Hematopoietic multipotent progenitor cell treated with erythropoietin and hydrocortisone succinate and interleukin-3 and kit ligand, for 4 days (in vitro differentiated cells): ENCODE measurements at regions not wholly inside any gene's neighbourhood (a gene's known extent, or its start where the extent isn't known, plus 50 kb on each side); places are given as distances from the start of the nearest gene placed in this dataset.
"Not testable (repeated sequence)": the region's sequence is repeated elsewhere in the genome, so short reads cannot be mapped to it uniquely, and the experiment has no call there.

ENCODE experiments used
- DNase-seq: peaks from one replicate; pipeline ENCODE4 v3.0.0-alpha.2; 2015

- DNase-seq = no peak
Observed at GRCh38 chr2:226575928-226576327, 223.7 kb downstream of the IRS1 start.

GRCh38 chr2:226573158-226573557 is 226.5 kb downstream of the IRS1 start:
- DNase-seq = no peak

DNA sequence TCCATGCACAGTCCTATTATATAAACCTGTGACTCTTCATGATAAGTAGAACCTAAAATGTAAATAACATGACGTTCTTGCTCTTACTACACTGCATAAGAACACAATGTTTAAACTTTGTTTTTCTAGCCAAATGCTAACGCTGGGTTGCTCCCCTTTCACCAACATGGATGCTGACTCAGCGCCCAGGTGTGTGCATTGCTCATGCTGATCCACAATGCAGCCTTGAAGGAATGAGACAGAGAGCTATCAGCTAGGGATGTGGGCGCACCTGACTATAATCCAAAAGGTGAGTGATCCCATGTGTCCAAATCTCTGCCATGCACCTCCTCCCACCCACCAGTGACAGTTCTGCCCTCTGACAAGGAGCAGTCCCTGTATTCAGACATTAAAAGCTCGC is 235.0 kb downstream of the IRS1 start:
- no peak for DNase-seq

DNA sequence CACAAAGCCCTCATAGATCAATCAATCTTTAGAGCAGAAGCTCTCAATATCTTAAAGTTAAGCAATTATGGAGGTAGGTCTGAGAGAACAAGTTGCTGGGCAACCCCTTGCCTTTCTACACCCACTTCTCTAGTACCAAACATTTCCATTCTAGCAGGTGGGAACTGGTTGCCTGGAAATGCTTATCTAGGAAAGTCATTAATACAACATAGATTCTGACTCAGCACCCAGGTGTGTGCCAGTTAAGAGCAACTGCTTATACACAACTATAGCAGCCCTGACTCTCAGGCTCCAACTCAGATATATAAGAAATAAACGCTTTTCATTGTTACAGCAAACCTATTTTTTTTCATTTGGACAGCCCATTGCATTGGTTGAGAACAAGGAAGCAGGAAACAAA is 237.7 kb downstream of the IRS1 start:
- no peak for DNase-seq

- no peak for DNase-seq
Observed at GRCh38 chr2:226560325-226560724, 239.3 kb downstream of the IRS1 start.

GRCh38 chr2:226559536-226559935 is 240.1 kb downstream of the IRS1 start:
- no peak for DNase-seq

- no peak for DNase-seq
Observed at GRCh38 chr2:226558418-226558817, 241.2 kb downstream of the IRS1 start.

GRCh38 chr2:226556050-226556449 is 243.6 kb downstream of the IRS1 start:
- DNase-seq = no peak

GRCh38 chr2:226554701-226555100 is 244.9 kb downstream of the IRS1 start:
- no peak for DNase-seq

GRCh38 chr2:226553333-226553732 is 246.3 kb downstream of the IRS1 start:
- no peak for DNase-seq

- no peak for DNase-seq
Observed at GRCh38 chr2:226552571-226553285, 246.9 kb downstream of the IRS1 start.

GRCh38 chr2:226551522-226552250 is 247.9 kb downstream of the IRS1 start:
- no peak for DNase-seq

GRCh38 chr2:226550801-226551200 is 248.8 kb downstream of the IRS1 start:
- DNase-seq = no peak

DNA sequence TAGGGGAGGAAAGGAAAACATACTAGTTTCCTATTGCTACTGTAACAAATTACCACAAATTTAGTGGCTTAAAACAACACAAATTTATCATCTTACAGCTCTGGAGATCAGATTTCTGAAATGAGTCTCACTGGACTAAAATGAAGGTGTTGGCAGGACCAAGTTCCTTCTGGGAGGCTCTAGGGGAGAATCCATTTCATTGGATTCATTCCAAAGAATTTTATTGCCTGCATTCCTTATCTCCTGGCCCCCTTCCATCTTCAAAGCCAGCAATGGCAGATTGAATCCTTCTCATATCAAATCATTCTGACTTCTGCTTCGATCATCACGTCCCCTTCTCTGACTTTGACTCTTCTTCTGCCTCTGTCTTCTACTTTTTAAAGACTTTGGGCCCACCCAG is 250.9 kb downstream of the IRS1 start:
- DNase-seq = no peak

GRCh38 chr2:226544596-226545210 is 254.9 kb downstream of the IRS1 start:
- DNase-seq = no peak

DNA sequence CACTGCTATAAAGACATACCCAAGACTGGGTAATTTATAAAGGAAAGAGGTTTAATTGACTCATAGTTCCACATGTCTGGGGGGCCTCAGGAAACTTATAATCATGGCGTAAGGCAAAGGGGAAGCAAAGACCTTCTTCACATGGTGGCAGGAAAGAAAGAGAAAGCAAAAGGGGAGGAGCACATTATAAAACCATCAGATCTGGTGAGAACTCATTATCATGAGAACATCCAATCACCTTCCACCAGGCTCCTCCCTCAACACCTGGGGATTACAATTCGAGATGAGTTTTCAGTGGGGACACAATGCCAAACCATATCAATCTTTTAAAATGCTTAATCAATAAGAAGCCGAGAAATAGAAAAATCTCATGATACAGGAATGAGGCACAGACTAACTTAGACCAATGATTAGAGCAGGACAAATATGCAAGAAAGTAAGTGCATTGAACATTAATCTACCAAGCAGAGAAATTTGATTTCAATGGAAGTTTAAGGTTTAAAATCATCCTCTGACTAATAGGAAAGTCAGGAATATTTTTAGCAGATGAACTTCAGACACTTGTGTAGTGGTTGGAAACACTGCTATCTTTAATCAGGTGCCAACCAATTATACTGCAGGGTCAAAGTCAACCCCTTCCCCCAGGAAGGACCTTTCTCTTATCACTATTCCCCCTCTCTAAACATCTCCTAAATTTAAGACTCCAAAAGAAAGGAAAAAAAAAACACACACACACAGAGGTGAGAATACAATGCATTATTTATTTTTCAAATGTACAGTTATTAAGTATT is 259.2 kb downstream of the IRS1 start:
- no peak for DNase-seq

DNA sequence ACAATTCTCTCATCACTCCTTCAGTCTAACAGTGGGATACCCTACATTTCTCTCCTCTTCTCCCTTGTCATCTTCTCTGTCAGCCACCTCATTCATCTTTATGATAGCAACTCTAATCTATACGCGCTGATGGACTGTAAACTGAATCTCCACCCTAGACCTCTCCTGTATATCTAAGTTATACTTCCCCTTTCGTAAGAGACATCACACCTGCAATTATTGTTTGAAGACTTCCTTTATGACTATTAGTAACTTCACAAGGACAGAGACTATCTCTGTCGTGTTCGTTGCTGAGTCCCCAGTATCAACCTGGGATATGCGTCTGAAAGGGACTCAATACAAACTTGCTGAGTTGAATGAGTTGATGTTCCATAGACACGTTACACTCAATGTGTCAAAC is 263.2 kb downstream of the IRS1 start:
- DNase-seq = no peak

- DNase-seq = not testable (repeated sequence)
Observed at GRCh38 chr2:226532976-226533375, 266.6 kb downstream of the IRS1 start.

- no peak for DNase-seq
Observed at GRCh38 chr2:226531061-226531810, 268.4 kb downstream of the IRS1 start.

GRCh38 chr2:226529556-226529955 is 270.1 kb downstream of the IRS1 start:
- DNase-seq = no peak

GRCh38 chr2:226526716-226527115 is 272.9 kb downstream of the IRS1 start:
- no peak for DNase-seq

DNA sequence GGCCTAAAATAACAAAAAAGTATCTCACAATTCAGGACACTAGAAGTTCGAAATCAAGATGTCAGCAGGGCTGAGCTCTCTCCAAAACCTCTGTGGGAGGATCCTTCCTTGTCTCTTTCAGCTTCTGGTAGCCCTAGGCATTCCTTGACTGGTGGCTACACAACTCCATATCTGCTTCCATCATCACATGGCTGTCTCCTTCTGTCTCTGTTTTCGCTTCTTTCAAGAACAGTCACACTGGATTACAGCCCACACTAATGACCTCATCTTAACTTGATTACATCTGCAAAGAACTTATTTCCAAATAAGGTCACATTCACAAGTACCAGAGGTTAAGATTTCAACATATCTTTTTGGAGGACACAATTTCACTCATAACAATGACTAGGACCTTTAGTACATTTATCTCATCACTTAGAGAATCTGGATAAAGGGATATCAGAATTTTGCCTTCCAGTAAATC is 275.2 kb downstream of the IRS1 start:
- no peak for DNase-seq
